K562 (cell line): ENCODE measurements at regions not wholly inside any gene's neighbourhood (a gene's known extent, or its start where the extent isn't known, plus 50 kb on each side); places are given as distances from the start of the nearest gene placed in this dataset.

Experiments used
- ATAC-seq: fragments of 200-7000 bp; cut with Tn5 transposase; 3 replicates; pipeline ENCODE4 v1.9.1; 2020; ENCODE audit warnings: moderate library complexity
- BruUV-seq: library from RNA; stranded (reverse); fragments of 400-500 nt; replicated peaks from 2 replicates; lab custom pipeline; 2021; lab: Mats Ljungman, UMichigan
- CTCF ChIA-PET: fragments of 300-600 bp; formaldehyde crosslinking; extraction: SDS; loops from one replicate; lab custom pipeline; 2021; ENCODE audit warnings: low intra/inter-chr PET ratio; lab: Yijun Ruan, JAX
- POLR2A ChIA-PET: fragments of 300-600, 350-650 bp; sonication (Branson Sonifier 250); formaldehyde crosslinking; extraction: SDS; loops from one replicate; lab custom pipeline; 2021; ENCODE audit warnings: antibody characterized with exemption, inconsistent platforms; lab: Yijun Ruan, JAX
- DNase-seq, 4 experiments: peaks; one replicate each; pipeline versions ENCODE4 v3.0.0 to v3.0.0-alpha.2; 2011 to 2018; ENCODE audit warnings: low spot score in 3 of 4, mixed read lengths in 3 of 4; ENCODE audit errors: extremely low read depth in 1 of 4
- FAIRE-seq: peaks from 2 replicates; lab custom pipeline; 2011; peaks lifted over from hg19 to GRCh38; lab: Jason Lieb, UNC
- H2AFZ ChIP-seq: 2 replicates; pipeline ENCODE4 v1.6.0; 2011; ENCODE audit warnings: low read depth, low read length, control low read depth, inconsistent platforms
- H3K27ac ChIP-seq: fragments of 200-600 bp; 3 replicates; pipeline ENCODE4 v1.8.0; 2011; ENCODE audit warnings: low read depth, mild to moderate bottlenecking, control low read depth, inconsistent platforms, low read length, moderate library complexity, mixed read lengths; ENCODE audit errors: extremely low read depth
- H3K27me3 ChIP-seq, 2 experiments: fragments of 300-600 bp in 1 of 2; 2 replicates in 1 of 2; 3 replicates in 1 of 2; pipeline versions ENCODE4 v1.6.0 to v1.8.0; 2011; ENCODE audit warnings: inconsistent platforms in 2 of 2, low read length in 2 of 2, mild to moderate bottlenecking in 1 of 2, mixed read lengths in 1 of 2, moderate library complexity in 1 of 2; ENCODE audit not compliant: control insufficient read depth in 2 of 2, insufficient read depth in 2 of 2
- H3K36me3 ChIP-seq: fragments of 300-600 bp; 3 replicates; pipeline ENCODE4 v1.8.0; 2011; ENCODE audit warnings: mild to moderate bottlenecking, low read length, inconsistent platforms; ENCODE audit not compliant: control insufficient read depth, insufficient read depth
- H3K4me1 ChIP-seq, 2 experiments: fragments of 200-600 bp in 1 of 2; replicated peaks in 1 of 2; 2 replicates in 1 of 2; 3 replicates in 1 of 2; pipeline versions ENCODE4 v1.5.1 to v1.8.0; 2011; ENCODE audit warnings: inconsistent platforms in 2 of 2, low read length in 2 of 2, mild to moderate bottlenecking in 1 of 2, mixed read lengths in 1 of 2, moderate library complexity in 1 of 2; ENCODE audit not compliant: control insufficient read depth in 2 of 2, insufficient read depth in 2 of 2
- H3K4me2 ChIP-seq: 2 replicates; pipeline ENCODE4 v1.6.1; 2011; ENCODE audit warnings: low read length, control low read depth, inconsistent platforms, mixed read lengths; ENCODE audit not compliant: insufficient read depth
- H3K4me3 ChIP-seq: fragments of 200-600 bp; sonication (generic), shearing (Covaris generic); 2 replicates; pipeline ENCODE4 v1.5.1; 2016; ENCODE audit warnings: control low read depth, inconsistent platforms
- H3K79me2 ChIP-seq: fragments of 200-600 bp; 3 replicates; pipeline ENCODE4 v1.8.0; 2011; ENCODE audit warnings: low read length, inconsistent platforms; ENCODE audit not compliant: control insufficient read depth, insufficient read depth
- H3K9ac ChIP-seq, 2 experiments: 2 replicates each; pipeline versions ENCODE4 v1.6.0 to v1.6.1; 2011; ENCODE audit warnings: low read depth in 2 of 2, low read length in 2 of 2, control low read depth in 1 of 2, inconsistent platforms in 1 of 2, mild to moderate bottlenecking in 1 of 2, mixed read lengths in 1 of 2; ENCODE audit not compliant: insufficient read depth in 1 of 2
- H3K9me1 ChIP-seq: one replicate; pipeline ENCODE4 v1.6.0; 2011; ENCODE audit warnings: inconsistent platforms, mild to moderate bottlenecking, low read length, moderate library complexity; ENCODE audit not compliant: control insufficient read depth, insufficient read depth
- H3K9me3 ChIP-seq: replicated peaks from 2 replicates; pipeline ENCODE4 v1.5.1; 2011; ENCODE audit warnings: low read depth, low read length, inconsistent platforms; ENCODE audit not compliant: control insufficient read depth, insufficient read depth
- H4K20me1 ChIP-seq: replicated peaks from 2 replicates; pipeline ENCODE4 v1.6.1; 2011; ENCODE audit warnings: low read length, inconsistent platforms, mixed read lengths; ENCODE audit not compliant: control insufficient read depth, insufficient read depth
- C11orf30 ChIP-seq: fragments of 450-650 bp; IDR thresholded peaks from 2 replicates; pipeline ENCODE4 v1.6.1; 2016; ENCODE audit warnings: low read depth, mild to moderate bottlenecking
- HNRNPL ChIP-seq: fragments of 200-400 bp; formaldehyde crosslinking; IDR thresholded peaks from 2 replicates; pipeline ENCODE4 v1.6.1; 2017; ENCODE audit warnings: low read depth, mild to moderate bottlenecking, low read length
- KAT2B ChIP-seq: IDR thresholded peaks from one replicate; pipeline ENCODE4 v1.6.1; 2012; ENCODE audit warnings: low read depth, mild to moderate bottlenecking, control low read depth, inconsistent platforms, low read length, moderate library complexity
- ZNF146 ChIP-seq: IDR thresholded peaks from one replicate; pipeline ENCODE4 v1.6.1; 2018; ENCODE audit warnings: missing compliant biosample characterization; ENCODE audit not compliant: unreplicated experiment
- ZNF217 ChIP-seq: sonication (generic); formaldehyde crosslinking; IDR thresholded peaks from 2 replicates; pipeline ENCODE4 v1.8.0; 2022; ENCODE audit warnings: mild to moderate bottlenecking, missing genetic modification reagents
- WGBS: fragments of 100-300 bp; shearing (Covaris generic); methylation state at CpG from one replicate; pipeline ENCODE4 v1.1.6; 2016; ENCODE audit warnings: low coverage, mixed read lengths; ENCODE audit not compliant: insufficient coverage; ENCODE audit errors: missing lambda C conversion rate; 5-methylcytosine and 5-hydroxymethylcytosine counted together
- in situ Hi-C: fragments of 300-500 bp; cut with MboI; formaldehyde crosslinking; loops from 4 replicates; pipeline ENCODE4 v1.15.0; 2018; ENCODE audit warnings: inconsistent platforms, mixed read lengths
- intact Hi-C: fragments of 100-400 bp; cut with micrococcal nuclease; formaldehyde crosslinking; loops from 2 replicates; pipeline ENCODE4 v1.14.2; 2022
- TF ChIP-seq, protein P1 (sequence below): fragments of 450-650 bp; IDR thresholded peaks from 2 replicates; pipeline ENCODE4 v1.6.1; 2016
- TF ChIP-seq, protein P2 (sequence below): fragments of 450-650 bp; IDR thresholded peaks from 2 replicates; pipeline ENCODE4 v1.6.1; 2017; ENCODE audit warnings: mild to moderate bottlenecking, moderate library complexity

DNA sequence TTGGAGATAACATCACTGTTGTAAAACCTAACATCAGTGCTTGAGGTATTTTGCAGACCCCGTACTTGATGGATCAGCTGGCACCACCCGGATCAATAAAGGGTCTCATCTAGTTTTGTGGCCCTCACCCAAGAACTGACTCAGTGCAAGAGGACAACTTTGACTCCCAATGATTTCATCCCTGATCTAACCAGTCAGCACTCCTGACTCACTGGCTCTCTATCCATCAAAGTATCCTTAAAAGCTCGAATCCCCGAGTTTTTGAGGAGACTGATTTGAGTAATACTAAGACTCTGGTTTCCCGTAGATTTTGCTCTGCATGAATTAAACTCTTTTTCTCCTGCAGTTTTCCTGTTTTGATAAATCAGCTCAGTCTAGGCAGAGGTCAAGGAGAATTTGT is 2498.1 kb downstream of the PCDH7 start (continued):
- TF ChIP-seq ZNF217 (CRISPR knock-in tag), result no peak
- TF ChIP-seq, protein P1, sequence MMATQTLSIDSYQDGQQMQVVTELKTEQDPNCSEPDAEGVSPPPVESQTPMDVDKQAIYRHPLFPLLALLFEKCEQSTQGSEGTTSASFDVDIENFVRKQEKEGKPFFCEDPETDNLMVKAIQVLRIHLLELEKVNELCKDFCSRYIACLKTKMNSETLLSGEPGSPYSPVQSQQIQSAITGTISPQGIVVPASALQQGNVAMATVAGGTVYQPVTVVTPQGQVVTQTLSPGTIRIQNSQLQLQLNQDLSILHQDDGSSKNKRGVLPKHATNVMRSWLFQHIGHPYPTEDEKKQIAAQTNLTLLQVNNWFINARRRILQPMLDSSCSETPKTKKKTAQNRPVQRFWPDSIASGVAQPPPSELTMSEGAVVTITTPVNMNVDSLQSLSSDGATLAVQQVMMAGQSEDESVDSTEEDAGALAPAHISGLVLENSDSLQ, result no peak
- TF ChIP-seq, all 486 proteins: peak for 0

DNA sequence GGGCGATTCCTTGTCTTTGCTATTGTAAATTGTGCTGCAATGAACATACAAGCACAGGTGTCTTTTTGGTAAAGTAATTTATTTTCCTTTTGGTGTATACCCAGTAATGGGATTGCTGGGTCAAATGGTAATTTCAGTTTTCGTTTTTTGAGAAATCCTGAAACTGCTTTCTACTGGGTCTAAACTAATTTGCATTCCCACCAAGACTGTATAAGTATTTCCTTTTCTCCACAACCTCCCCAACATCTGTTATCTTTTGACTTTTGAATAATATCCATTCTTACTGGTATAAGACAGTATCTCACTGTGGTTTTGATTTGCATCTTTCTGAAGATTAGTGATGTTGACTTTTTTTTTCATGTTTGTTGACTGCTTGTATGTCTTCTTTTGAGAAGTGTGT is 2506.0 kb downstream of the PCDH7 start:
- TF ChIP-seq C11orf30 (no peak), KAT2B (no peak), HNRNPL (no peak), ZNF146 (CRISPR knock-in tag) (no peak)
- TF ChIP-seq, protein P2, sequence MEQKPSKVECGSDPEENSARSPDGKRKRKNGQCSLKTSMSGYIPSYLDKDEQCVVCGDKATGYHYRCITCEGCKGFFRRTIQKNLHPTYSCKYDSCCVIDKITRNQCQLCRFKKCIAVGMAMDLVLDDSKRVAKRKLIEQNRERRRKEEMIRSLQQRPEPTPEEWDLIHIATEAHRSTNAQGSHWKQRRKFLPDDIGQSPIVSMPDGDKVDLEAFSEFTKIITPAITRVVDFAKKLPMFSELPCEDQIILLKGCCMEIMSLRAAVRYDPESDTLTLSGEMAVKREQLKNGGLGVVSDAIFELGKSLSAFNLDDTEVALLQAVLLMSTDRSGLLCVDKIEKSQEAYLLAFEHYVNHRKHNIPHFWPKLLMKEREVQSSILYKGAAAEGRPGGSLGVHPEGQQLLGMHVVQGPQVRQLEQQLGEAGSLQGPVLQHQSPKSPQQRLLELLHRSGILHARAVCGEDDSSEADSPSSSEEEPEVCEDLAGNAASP, result no peak
- TF ChIP-seq, all 486 proteins: peak for 0
- intact Hi-C loops (no loop called here), in situ Hi-C loops (no loop called here)
- Histone ChIP-seq H3K27ac (no peak overlapping the region), H3K4me2 (no peak overlapping the region), H3K4me1 (no peaks in the 10 kb centered on the region), H3K79me2 (no peaks in the 10 kb centered on the region), H2AFZ (no peak overlapping the region), H3K9me1 (no peaks in the 10 kb centered on the region), H3K36me3 (no peaks in the 10 kb centered on the region), H3K9me3 (no peaks in the 10 kb centered on the region), H3K9ac (no peak overlapping the region), H3K27me3 (no peaks in the 10 kb centered on the region), H4K20me1 (no peaks in the 10 kb centered on the region), H3K4me3 (no peak overlapping the region)
- ATAC-seq, result no peak
- ChIA-PET CTCF (no interaction called here), POLR2A (no interaction called here)
- WGBS, result 0% methylated on average over 2 of the region's 2 CpGs
- no peak for FAIRE-seq
- DNase-seq, result no peak
- no TSS peak for BruUV-seq
